PC-9 (cell line): ENCODE measurements at regions not wholly inside any gene's neighbourhood (a gene's known extent, or its start where the extent isn't known, plus 50 kb on each side); places are given as distances from the start of the nearest gene placed in this dataset.
"Not testable (repeated sequence)": the region's sequence is repeated elsewhere in the genome, so short reads cannot be mapped to it uniquely, and the experiment has no call there.

ENCODE experiments used
- BruUV-seq: library from RNA; stranded (reverse); fragments of 400-500 nt; replicated peaks from 2 replicates; lab custom pipeline; 2021; lab: Mats Ljungman, UMichigan
- CTCF ChIA-PET: fragments of 300-600 bp; sonication (Branson Sonifier 250); formaldehyde crosslinking; loops from one replicate; lab custom pipeline; 2022; ENCODE audit warnings: antibody characterized with exemption; lab: Charles Lee
- POLR2A ChIA-PET: fragments of 300-600 bp; sonication (Branson Sonifier 250); formaldehyde crosslinking; loops from one replicate; lab custom pipeline; 2022; ENCODE audit warnings: antibody characterized with exemption; ENCODE audit not compliant: unreplicated experiment; lab: Charles Lee
- DNase-seq, 2 experiments: peaks; one replicate each; pipeline versions ENCODE4 v3.0.0 to v3.0.0-alpha.2; 2015 to 2022; ENCODE audit warnings: mixed read lengths in 1 of 2
- H2AFZ ChIP-seq: fragments of 200-600 bp; sonication (generic); 2 replicates; pipeline ENCODE4 v1.8.1; 2017; ENCODE audit warnings: antibody characterized with exemption
- H3F3A ChIP-seq: fragments of 200-600 bp; sonication (generic); 2 replicates; pipeline ENCODE4 v1.8.1; 2017; ENCODE audit warnings: antibody characterized with exemption, mild to moderate bottlenecking, low read depth; ENCODE audit not compliant: insufficient read depth
- H3K27ac ChIP-seq: fragments of 200-600 bp; sonication (generic); 2 replicates; pipeline ENCODE4 v1.6.1; 2016; ENCODE audit warnings: mixed run types
- H3K27me3 ChIP-seq: fragments of 200-600 bp; sonication (generic); 2 replicates; pipeline ENCODE4 v1.6.1; 2016; ENCODE audit warnings: low read depth, mixed run types; ENCODE audit not compliant: insufficient read depth
- H3K36me3 ChIP-seq: fragments of 200-600 bp; sonication (generic); 2 replicates; pipeline ENCODE4 v1.6.1; 2016; ENCODE audit warnings: low read depth, mixed run types
- H3K4me1 ChIP-seq: fragments of 200-600 bp; sonication (generic); replicated peaks from 2 replicates; pipeline ENCODE4 v1.6.1; 2016; ENCODE audit warnings: mixed run types; ENCODE audit not compliant: insufficient read depth
- H3K4me2 ChIP-seq: fragments of 200-600 bp; sonication (generic); 2 replicates; pipeline ENCODE4 v1.6.1; 2017; ENCODE audit warnings: mixed run types
- H3K4me3 ChIP-seq: fragments of 200-600 bp; sonication (generic); 2 replicates; pipeline ENCODE4 v1.6.1; 2016; ENCODE audit warnings: mixed run types
- H3K79me2 ChIP-seq: fragments of 200-600 bp; sonication (generic); 2 replicates; pipeline ENCODE4 v1.6.1; 2017; ENCODE audit warnings: low read depth, mixed run types
- H3K9me2 ChIP-seq: fragments of 200-600 bp; sonication (generic); 2 replicates; pipeline ENCODE4 v1.8.1; 2017; ENCODE audit warnings: mild to moderate bottlenecking; ENCODE audit not compliant: insufficient read depth
- H3K9me3 ChIP-seq: fragments of 200-600 bp; sonication (generic); 2 replicates; pipeline ENCODE4 v1.8.1; 2016; ENCODE audit warnings: low read depth; ENCODE audit not compliant: insufficient read depth
- H4K20me1 ChIP-seq: fragments of 200-600 bp; sonication (generic); 2 replicates; pipeline ENCODE4 v1.8.1; 2017; ENCODE audit not compliant: insufficient read depth
- EZH2 ChIP-seq: fragments of 200-600 bp; sonication (generic); IDR thresholded peaks from 2 replicates; pipeline ENCODE4 v1.8.0; 2017; ENCODE audit warnings: antibody characterized with exemption, low read depth
- intact Hi-C: fragments of 100-400 bp; cut with micrococcal nuclease; formaldehyde crosslinking; loops from one replicate; pipeline ENCODE4 v1.10.0; 2022; ENCODE audit not compliant: unreplicated experiment
- TF ChIP-seq, protein P1 (sequence below): fragments of 200-600 bp; sonication (generic); conservative IDR thresholded peaks from 2 replicates; pipeline ENCODE4 v1.6.1; 2017; ENCODE audit warnings: mixed run types, antibody characterized with exemption, mild to moderate bottlenecking, moderate library complexity

DNA sequence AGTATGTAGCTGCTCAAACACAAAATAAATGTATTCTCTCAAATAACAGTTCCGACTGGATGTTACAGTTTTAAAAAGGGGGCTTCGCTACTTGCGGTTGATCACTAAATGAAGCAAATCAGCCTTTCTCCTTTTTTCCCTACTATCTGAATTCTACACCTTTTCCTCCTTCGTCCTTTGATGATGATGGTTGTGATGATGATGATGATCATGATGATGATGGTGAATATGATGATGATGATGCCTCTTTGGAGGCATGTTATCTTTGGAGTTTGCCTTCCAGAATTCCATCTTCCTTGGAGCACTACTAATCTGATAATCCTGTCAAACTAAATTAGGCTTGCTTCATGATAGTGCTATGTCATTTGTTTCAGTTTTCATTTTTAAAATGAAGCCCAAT is 1073.3 kb downstream of the SOCS6 start:
- H3K9me3 ChIP-seq = no peaks in the 10 kb centered on the region; the same call in 1 of the 2 replicates
- H3K79me2 ChIP-seq = no peaks in the 10 kb centered on the region
- H3K36me3 ChIP-seq = no peaks in the 10 kb centered on the region
- no peaks in the 10 kb centered on the region for H3K9me2 ChIP-seq
- intact Hi-C loops = no loop called here
- DNase-seq = no peak
- no peak overlapping the region for H2AFZ ChIP-seq
- H4K20me1 ChIP-seq = no peaks in the 10 kb centered on the region
- H3K27ac ChIP-seq = no peak overlapping the region
- CTCF ChIA-PET = no interaction called here
- TF ChIP-seq, protein P1, sequence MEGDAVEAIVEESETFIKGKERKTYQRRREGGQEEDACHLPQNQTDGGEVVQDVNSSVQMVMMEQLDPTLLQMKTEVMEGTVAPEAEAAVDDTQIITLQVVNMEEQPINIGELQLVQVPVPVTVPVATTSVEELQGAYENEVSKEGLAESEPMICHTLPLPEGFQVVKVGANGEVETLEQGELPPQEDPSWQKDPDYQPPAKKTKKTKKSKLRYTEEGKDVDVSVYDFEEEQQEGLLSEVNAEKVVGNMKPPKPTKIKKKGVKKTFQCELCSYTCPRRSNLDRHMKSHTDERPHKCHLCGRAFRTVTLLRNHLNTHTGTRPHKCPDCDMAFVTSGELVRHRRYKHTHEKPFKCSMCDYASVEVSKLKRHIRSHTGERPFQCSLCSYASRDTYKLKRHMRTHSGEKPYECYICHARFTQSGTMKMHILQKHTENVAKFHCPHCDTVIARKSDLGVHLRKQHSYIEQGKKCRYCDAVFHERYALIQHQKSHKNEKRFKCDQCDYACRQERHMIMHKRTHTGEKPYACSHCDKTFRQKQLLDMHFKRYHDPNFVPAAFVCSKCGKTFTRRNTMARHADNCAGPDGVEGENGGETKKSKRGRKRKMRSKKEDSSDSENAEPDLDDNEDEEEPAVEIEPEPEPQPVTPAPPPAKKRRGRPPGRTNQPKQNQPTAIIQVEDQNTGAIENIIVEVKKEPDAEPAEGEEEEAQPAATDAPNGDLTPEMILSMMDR = no peak
- no peak for TF ChIP-seq EZH2
- H3K4me3 ChIP-seq = no peak overlapping the region
- no peak overlapping the region for H3K4me2 ChIP-seq
- POLR2A ChIA-PET = no interaction called here
- no peaks in the 10 kb centered on the region for H3K27me3 ChIP-seq
- H3K4me1 ChIP-seq = no peaks in the 10 kb centered on the region
- H3F3A ChIP-seq = no peaks in the 10 kb centered on the region
- BruUV-seq = no TSS peak

DNA sequence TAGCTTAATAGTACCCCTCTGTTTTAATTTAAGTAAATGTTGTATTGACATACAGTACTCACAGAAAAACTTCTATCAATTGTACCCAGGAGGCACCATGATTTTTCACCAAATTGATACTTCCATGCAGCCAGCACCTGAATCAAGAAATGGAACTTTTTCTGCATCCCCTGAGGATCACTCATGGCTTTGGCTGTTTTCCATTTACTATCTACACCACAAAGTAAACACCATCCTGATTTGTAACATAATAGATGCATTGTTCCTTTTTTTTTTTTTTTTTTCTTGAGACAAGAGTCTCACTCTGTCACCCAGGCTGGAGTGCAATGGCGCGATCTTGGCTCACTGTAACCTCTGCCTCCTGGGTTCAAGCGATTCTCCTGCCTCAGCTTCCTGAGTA is 1066.8 kb downstream of the SOCS6 start:
- BruUV-seq, intact Hi-C loops, H3K36me3 ChIP-seq, H4K20me1 ChIP-seq, DNase-seq, H3K4me3 ChIP-seq, CTCF ChIA-PET, H3K79me2 ChIP-seq, H3K9me2 ChIP-seq, H3K9me3 ChIP-seq, H3K27ac ChIP-seq, POLR2A ChIA-PET, H3K27me3 ChIP-seq, H2AFZ ChIP-seq, H3K4me1 ChIP-seq, H3K4me2 ChIP-seq, H3F3A ChIP-seq: not testable (repeated sequence)

DNA sequence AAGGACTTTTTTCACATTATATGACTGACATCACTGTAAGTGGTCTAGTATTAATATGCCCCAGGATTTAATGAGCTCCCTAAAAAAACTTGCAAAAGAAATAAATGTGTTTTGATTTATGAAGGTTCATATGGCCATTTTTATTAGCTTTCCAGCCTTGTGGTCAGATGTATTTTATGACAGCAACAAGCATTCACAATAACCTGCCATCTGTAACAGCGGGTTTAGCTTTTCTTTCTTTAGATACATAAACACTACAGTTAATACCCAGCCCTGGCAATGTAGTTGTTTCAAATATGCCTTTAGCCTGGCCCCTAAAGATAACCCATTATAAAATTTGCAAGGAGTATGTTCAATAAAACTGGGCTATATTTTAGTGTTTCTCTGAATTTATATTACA is 1063.8 kb downstream of the SOCS6 start:
- Histone ChIP-seq H3K9me3 (no peaks in the 10 kb centered on the region), H3K9me2 (no peaks in the 10 kb centered on the region), H3K27ac (no peak overlapping the region), H3K36me3 (no peaks in the 10 kb centered on the region), H3K27me3 (no peaks in the 10 kb centered on the region), H3F3A (no peaks in the 10 kb centered on the region), H3K4me2 (no peak overlapping the region), H4K20me1 (no peaks in the 10 kb centered on the region), H2AFZ (no peak overlapping the region), H3K79me2 (no peaks in the 10 kb centered on the region), H3K4me3 (no peak overlapping the region), H3K4me1 (no peaks in the 10 kb centered on the region)
- no peak for TF ChIP-seq EZH2
- TF ChIP-seq, protein P1 = no peak
- intact Hi-C loops = no loop called here
- ChIA-PET POLR2A (no interaction called here), CTCF (no interaction called here)
- DNase-seq = no peak
- no TSS peak for BruUV-seq

DNA sequence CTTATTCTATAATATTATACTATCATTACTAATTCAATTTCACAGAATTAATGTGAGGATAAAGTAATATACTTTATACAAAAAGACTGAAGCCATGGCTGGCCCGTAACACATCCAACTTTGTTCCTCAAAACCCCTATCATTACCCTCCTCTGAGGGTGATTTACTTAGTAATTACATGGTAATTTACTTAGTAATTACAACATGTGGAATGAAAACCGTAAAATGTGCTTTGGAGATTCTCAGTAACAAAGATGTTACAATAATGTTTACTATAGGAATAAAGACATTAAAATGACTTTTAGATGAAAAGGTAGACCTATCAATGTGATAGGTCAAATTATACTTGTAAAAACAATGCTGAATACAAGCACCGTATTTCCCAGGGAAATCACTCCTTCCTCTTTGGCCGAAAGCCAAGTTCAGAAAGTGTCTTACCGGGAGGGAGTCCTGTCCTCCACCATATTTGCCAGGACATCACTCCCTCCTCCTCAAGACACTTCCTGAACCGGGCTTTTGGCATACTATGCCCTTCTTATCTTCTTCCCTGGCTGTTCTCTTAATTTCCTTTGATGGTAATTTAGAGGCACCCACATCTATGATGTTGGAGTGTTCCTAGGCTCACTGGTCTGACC is 1047.8 kb downstream of the SOCS6 start:
- Histone ChIP-seq H3K9me3 (no peaks in the 10 kb centered on the region), H3K4me1 (no peaks in the 10 kb centered on the region), H3F3A (no peaks in the 10 kb centered on the region), H3K27ac (no peak overlapping the region), H3K27me3 (no peaks in the 10 kb centered on the region), H3K4me2 (no peak overlapping the region), H4K20me1 (no peaks in the 10 kb centered on the region), H3K9me2 (no peaks in the 10 kb centered on the region), H2AFZ (peak overlapping the region; percentile 66), H3K79me2 (no peaks in the 10 kb centered on the region), H3K4me3 (no peak overlapping the region), H3K36me3 (no peaks in the 10 kb centered on the region)
- no TSS peak for BruUV-seq
- DNase-seq = no peak
- intact Hi-C loops = no loop called here
- ChIA-PET CTCF (no interaction called here), POLR2A (no interaction called here)
- TF ChIP-seq, protein P1 = no peak
- no peak for TF ChIP-seq EZH2
